ENCODE measurements at regions not wholly inside any gene's neighbourhood (a gene's known extent, or its start where the extent isn't known, plus 50 kb on each side); places are given as distances from the start of the nearest gene placed in this dataset.

DNA sequence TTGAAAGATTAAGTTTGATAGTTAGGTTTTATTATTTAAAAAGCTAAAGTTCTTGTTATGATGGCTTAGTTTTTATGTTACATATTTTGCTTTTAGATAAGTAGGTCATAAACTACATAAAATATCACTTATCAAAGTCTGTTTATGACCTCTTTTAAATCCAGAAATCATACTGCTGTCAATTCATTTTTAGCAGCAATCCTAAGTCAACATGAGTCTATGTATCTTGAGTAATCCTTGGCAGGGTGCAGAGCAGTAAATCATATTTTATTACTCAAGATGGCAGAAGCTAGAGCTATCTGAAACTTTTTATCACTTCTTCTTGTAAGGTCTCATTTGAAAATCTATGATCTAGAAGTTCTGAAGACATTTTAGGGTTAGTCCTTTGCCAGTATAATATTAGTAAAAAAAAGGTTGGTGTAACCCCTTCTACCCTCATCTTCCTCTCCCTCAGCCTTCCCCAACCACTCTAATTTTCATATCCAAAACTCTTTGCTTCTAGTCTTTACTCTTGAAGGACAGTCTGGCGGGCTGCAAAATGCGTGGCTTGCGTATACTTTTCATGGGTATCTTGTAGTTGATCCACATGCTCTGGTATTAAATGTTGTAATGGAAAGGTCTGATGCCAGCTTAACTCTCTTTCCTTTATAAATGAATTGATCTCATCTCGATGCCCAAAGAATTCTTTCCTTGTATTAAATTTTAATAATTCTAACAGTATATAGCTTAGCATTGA is 134.0 kb upstream of the THRB start:
- no peak for TF ChIP-seq CTCF (IDR thresholded peaks at IDR 0.05; ENCODE audit: low read depth, low read length)
- TF ChIP-seq POLR2A (IDR thresholded peaks at IDR 0.05; ENCODE audit: extremely low read depth, insufficient read length), result no peak
- no peak for TF ChIP-seq MYC (IDR thresholded peaks at IDR 0.05; ENCODE audit: low read depth, low read length)
- TF ChIP-seq MAX (IDR thresholded peaks at IDR 0.05; ENCODE audit: low read depth, low read length), result no peak

Measured in NB4 (cell line).